H7 (cell line): ENCODE measurements at regions not wholly inside any gene's neighbourhood (a gene's known extent, or its start where the extent isn't known, plus 50 kb on each side); places are given as distances from the start of the nearest gene placed in this dataset.

Source experiments
- DNase-seq: peaks from one replicate; pipeline ENCODE4 v3.0.0; 2012
- H3K27me3 ChIP-seq: 2 replicates; pipeline ENCODE4 v1.6.0; 2011; ENCODE audit warnings: mild to moderate bottlenecking, low read length; ENCODE audit not compliant: control insufficient read depth, insufficient read depth
- H3K36me3 ChIP-seq: replicated peaks from 2 replicates; pipeline ENCODE4 v1.5.1; 2011; ENCODE audit warnings: low read length; ENCODE audit not compliant: control insufficient read depth, insufficient read depth
- H3K4me3 ChIP-seq: 2 replicates; pipeline ENCODE4 v1.5.1; 2011; ENCODE audit warnings: low read depth, mild to moderate bottlenecking, control low read depth, low read length, moderate library complexity; ENCODE audit not compliant: insufficient read depth

DNA sequence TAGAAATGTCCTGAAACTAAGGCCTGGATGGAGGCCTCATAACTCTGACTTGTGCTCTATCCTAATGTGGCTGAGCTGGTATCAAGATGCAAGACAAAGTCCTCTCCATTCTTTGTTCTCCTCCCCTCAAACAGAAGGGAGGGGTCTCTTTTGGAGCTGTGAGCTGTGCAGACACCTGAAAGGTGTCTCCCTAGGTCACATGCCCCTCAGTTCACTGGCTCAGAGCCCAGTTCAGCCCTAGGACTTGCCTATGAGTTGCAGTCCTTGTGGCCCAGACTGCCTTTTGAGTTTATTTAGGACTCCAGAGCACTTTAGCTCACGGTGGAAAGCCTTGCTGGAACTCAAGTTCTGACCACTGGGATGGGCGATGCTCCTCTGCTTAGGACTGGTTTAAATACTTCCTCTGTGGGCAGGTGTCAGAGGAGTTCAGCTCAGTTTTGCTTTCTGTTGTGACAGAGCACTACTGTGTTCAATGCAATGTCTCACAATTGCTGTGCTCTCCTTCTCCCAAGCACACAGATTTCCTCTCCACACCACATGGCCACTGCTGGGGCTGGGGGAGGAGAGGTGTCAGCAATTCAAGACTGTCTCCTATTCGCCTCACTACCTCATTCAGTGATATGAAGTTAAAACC is 84.8 kb upstream of the ZNF827 start:
- Histone ChIP-seq H3K36me3 (no peaks in the 10 kb centered on the region), H3K4me3 (no peak overlapping the region), H3K27me3 (no peaks in the 10 kb centered on the region)
- no peak for DNase-seq

DNA sequence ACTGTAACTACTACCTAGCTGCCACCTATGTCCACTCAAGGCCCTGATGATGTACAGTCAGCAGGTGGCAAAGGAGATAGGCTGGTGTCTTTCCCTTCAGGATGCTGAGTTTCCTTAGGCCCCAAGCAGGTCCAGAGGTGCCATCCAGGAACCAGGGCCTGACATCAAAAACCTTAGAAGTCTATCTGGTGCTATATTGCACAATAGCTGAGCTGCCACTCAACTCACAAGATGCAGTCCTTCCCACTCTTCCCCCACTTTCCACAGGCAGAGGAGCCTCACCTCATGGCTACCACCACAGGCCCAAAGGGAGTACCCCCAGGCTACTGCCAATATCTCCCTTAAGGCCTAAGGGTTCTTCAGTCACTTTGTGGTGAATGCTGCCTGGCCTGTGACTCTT is 83.9 kb upstream of the ZNF827 start:
- H3K36me3 ChIP-seq, result no peaks in the 10 kb centered on the region
- no peaks in the 10 kb centered on the region for H3K27me3 ChIP-seq
- no peak overlapping the region for H3K4me3 ChIP-seq
- DNase-seq, result no peak

DNA sequence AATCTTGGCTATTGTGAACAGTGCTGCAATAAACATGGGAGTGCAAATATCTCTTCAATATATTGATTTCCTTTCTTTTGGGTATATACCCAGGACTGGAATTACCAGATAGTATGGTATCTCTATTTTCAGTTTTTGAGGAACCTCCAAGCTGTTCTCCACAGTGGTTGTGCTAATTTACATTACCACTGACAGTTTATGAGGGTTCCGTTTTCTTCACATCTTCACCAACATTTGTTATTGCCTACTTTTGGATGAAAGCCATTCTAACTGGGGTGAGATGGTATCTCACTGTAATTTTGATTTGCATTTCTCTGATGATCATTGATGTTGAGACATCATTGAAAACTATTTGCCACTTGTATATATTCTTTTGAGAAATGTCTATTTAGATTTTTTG is 79.6 kb upstream of the ZNF827 start:
- DNase-seq, result no peak
- Histone ChIP-seq H3K27me3 (no peaks in the 10 kb centered on the region), H3K36me3 (no peaks in the 10 kb centered on the region), H3K4me3 (no peak overlapping the region)

DNA sequence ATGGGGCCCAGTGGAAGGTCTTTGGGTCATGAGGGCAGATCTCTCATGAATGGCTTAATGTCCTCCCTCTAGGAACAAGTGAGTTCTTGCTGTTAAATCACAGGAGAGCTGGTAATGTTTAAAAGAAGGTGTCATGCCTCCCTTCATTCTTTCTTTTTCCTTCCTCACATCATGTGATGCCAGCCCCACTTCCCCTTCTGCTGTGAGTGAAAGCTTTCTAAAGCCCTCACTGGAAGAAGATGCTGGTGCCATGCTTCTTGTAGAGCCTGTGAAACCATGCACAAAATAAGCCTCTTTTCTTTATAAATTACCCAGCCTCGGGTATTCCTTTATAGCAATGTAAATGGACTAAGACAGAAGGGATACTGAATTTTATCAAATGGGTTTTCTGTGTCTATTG is 66.1 kb upstream of the ZNF827 start:
- no peak for DNase-seq
- no peaks in the 10 kb centered on the region for H3K27me3 ChIP-seq
- H3K4me3 ChIP-seq, result no peak overlapping the region
- H3K36me3 ChIP-seq, result no peaks in the 10 kb centered on the region

DNA sequence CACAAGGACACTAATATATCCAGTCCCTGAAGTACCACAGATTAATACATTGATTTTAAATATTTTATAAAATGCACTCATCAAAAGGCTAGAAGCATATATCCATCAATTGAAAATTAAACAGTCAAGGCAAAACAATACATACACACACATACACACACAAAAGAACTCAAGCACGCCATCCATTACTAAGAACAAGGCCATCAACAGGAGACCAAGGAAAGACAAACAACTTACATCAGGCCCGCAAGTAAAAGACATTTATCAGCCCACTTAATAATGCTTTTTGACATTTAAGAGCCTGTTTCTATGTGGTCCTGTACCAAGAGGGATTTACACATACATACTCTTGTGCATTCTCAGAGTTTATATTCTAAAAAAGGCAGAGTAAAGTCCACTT is 50.0 kb upstream of the ZNF827 start:
- H3K4me3 ChIP-seq, result no peak overlapping the region
- DNase-seq, result no peak
- H3K36me3 ChIP-seq, result no peaks in the 10 kb centered on the region
- H3K27me3 ChIP-seq, result no peaks in the 10 kb centered on the region
